GM19025 (cell line): ENCODE measurements at regions not wholly inside any gene's neighbourhood (a gene's known extent, or its start where the extent isn't known, plus 50 kb on each side); places are given as distances from the start of the nearest gene placed in this dataset.
"Not testable (repeated sequence)": the region's sequence is repeated elsewhere in the genome, so short reads cannot be mapped to it uniquely, and the experiment has no call there.

Source experiments
- ATAC-seq: cut with Tn5 transposase; IDR thresholded peaks from one replicate; pipeline ENCODE4 v1.9.1; 2021; ENCODE audit warnings: mild to moderate bottlenecking, low read depth, moderate library complexity; ENCODE audit not compliant: unreplicated experiment

- no peak for ATAC-seq
Observed at GRCh38 chr11:81840380-81840779, 893.3 kb downstream of the FAM181B start.

- ATAC-seq = no peak
Observed at GRCh38 chr11:81839976-81840375, 893.7 kb downstream of the FAM181B start.

- no peak for ATAC-seq
Observed at GRCh38 chr11:81839016-81839415, 894.6 kb downstream of the FAM181B start.

- no peak for ATAC-seq
Observed at GRCh38 chr11:81829976-81830375, 903.7 kb downstream of the FAM181B start.

- no peak for ATAC-seq
Observed at GRCh38 chr11:81825346-81825745, 908.3 kb downstream of the FAM181B start.

GRCh38 chr11:81819462-81819861, 914.2 kb downstream of the FAM181B start:
- no peak for ATAC-seq

- ATAC-seq = no peak
Observed at GRCh38 chr11:81804858-81805257, 928.8 kb downstream of the FAM181B start.

- no peak for ATAC-seq
Observed at GRCh38 chr11:81802591-81802990, 931.1 kb downstream of the FAM181B start.

- ATAC-seq = no peak
Observed at GRCh38 chr11:81792416-81792815, 941.2 kb downstream of the FAM181B start.

- ATAC-seq = no peak
Observed at GRCh38 chr11:81787584-81788049, 946.0 kb downstream of the FAM181B start.

GRCh38 chr11:81772166-81772565, 961.5 kb downstream of the FAM181B start:
- ATAC-seq = no peak

GRCh38 chr11:81769906-81770305, 963.8 kb downstream of the FAM181B start:
- ATAC-seq = not testable (repeated sequence)

GRCh38 chr11:81756864-81757595, 976.6 kb downstream of the FAM181B start:
- ATAC-seq = no peak

GRCh38 chr11:81749245-81749644, 984.4 kb downstream of the FAM181B start:
- no peak for ATAC-seq

- ATAC-seq = no peak
Observed at GRCh38 chr11:81744336-81745116, 989.1 kb downstream of the FAM181B start.

- ATAC-seq = no peak
Observed at GRCh38 chr11:81725701-81726100, 1008.0 kb downstream of the FAM181B start.

- ATAC-seq = no peak
Observed at GRCh38 chr11:81717695-81718094, 1016.0 kb downstream of the FAM181B start.

- ATAC-seq = no peak
Observed at GRCh38 chr11:81707881-81708280, 1025.8 kb downstream of the FAM181B start.

GRCh38 chr11:81705283-81705682, 1028.4 kb downstream of the FAM181B start:
- ATAC-seq = no peak

- no peak for ATAC-seq
Observed at GRCh38 chr11:81700076-81700475, 1033.6 kb downstream of the FAM181B start.

GRCh38 chr11:81687057-81687456, 1046.6 kb downstream of the FAM181B start:
- no peak for ATAC-seq

- ATAC-seq = no peak
Observed at GRCh38 chr11:81674211-81674610, 1059.5 kb downstream of the FAM181B start.
